ENCODE measurements at regions not wholly inside any gene's neighbourhood (a gene's known extent, or its start where the extent isn't known, plus 50 kb on each side); places are given as distances from the start of the nearest gene placed in this dataset.

DNA sequence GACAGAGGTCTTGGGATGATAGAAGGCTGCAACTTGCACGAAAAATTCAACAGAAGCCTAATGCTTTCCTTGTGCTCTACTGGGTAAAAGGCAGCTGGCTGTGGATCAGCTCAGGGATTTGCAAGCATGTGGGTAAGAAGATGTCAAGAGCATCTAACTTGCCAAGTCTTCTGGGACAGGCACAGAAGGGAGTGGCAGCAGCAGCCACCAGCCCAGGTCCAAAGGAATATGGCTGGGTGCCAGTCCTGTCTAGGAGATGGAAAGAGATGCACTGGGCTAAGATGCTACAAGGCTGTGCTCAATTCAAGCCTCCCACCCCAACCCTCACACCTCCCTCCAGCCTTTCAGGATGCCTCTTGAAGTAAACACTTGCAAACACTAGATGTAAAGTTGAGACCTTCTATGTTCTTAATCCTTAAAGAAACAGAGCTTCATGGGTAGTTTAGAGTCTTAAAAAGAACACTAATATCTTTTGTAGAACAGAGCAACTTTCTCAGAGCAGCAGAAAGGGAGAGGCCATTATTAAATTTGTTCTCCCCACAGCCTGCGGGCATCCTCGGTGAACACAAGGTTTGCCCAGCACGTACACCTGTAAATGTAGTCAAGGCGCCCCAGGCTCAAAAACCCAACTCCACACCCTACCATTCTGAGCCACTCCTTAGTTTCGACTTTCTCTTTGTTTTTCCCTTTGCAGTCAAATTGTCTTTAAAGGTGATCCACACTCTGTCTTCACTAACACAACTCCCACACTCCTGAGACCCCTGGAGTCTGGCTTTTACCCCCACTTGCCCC is 64.6 kb upstream of the BCAR3 start:
- intact Hi-C loops (cut with micrococcal nuclease) = no loop called here

DNA sequence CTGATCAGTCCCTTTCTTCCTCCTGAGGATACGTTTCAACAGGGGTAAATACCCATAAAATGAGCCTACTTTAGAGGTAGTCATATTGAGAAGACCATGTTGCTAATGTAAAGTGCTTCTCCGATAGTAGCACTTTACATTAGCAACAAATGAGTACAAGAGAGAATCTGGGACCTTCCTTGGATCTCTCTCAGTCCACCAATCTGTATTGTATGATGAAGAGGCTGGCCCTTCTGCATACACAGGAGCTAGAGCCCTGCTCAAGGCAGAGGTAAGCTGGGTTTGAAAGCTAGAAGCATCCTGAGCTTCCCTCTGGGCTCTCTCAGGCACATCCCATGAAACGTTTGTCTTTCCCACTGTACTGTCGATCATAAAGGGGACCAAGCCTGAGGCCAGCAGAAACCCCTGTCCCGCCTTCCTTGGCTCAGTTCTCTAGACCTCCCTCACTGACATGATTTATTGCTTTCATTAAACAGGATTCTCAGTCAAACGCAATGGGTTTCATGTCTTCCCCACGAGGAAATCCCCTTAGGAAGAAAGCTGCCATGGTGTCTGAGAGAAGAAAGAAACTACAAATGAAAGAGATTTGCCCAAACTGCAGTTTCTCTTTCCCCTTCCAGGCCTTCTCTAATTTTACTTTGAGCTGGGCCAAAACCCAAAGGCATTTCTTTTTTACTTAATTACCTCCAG is 62.8 kb upstream of the BCAR3 start:
- intact Hi-C loops (cut with micrococcal nuclease) = no loop called here

DNA sequence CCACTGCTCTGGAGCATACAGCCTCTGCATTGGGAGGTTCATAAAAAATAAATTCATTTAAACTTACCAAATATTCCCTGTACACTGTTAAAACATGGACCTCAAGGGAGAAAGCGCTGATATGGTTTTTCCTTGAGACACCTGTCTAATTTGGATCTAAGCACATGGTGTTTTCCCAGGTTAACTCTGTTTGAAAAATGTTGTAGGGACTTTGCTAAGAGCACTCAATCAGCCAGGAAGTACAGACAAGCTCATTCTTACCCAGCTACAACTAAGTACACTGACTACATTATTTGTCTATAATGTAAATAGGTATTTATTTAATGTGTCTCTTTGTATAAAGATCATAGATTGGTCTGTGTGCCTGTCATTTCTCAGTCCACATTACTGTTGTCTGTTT is 61.8 kb upstream of the BCAR3 start:
- intact Hi-C loops (cut with micrococcal nuclease) = no loop called here

DNA sequence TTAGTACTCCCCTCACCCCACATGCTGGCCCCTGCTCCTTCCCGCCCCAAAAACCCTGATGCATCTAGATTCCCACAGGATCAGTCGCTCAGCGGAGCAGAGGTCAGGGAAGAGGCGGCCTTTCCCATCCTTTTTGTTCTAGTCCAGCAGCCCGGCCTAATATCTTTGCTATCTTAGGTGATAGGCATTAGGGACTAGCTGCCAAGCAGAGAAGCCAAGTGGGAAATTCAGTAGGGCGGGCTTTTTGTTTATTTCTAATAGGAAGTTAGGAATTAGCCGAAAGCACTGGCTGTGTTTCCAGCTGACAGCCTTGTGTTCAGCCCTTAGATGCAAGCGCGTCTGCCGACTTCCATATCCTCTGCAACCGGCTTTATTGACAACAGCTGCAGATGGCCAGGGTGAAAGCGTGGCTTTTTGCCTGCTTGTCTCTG is 59.0 kb upstream of the BCAR3 start:
- intact Hi-C loops (cut with micrococcal nuclease) = no loop called here

DNA sequence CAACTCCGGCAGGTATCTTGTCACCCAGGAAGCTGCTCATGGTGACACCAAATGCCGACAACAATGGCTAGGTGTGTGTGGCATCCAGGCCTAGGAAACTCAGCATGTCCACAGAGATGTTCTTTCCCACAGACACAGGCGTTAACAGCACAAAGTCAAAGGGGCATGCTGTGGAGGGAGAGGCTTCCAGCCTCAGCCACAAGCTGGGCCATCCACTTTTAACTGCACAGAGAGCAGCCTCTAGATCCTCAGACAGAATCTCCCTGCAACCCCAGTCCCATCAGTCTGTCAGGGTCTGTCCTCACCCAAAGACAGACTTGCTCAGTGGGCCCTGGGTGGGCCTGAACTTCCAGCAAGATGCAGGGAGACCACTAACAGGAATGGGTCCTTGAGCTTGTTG is 58.5 kb upstream of the BCAR3 start:
- intact Hi-C loops (cut with micrococcal nuclease) = no loop called here

DNA sequence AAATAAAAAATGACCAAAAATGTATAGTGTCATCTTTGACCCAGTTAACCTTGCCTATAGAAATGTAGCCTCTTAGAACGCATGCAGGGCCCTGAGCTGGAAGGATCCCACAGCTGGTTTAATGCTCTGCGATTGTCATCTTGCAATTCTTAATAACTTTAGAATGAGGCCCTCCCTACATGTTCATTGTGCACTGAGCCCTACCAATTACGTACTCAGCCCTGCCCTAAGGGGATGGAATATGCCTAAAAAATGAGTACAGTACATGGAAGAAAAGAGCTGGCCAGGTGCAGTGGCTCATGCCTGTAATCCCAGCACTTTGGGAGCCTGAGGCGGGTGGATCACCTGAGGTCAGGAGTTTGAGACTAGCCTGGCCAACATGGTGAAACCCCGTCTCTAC is 57.8 kb upstream of the BCAR3 start:
- intact Hi-C loops (cut with micrococcal nuclease) = no loop called here

DNA sequence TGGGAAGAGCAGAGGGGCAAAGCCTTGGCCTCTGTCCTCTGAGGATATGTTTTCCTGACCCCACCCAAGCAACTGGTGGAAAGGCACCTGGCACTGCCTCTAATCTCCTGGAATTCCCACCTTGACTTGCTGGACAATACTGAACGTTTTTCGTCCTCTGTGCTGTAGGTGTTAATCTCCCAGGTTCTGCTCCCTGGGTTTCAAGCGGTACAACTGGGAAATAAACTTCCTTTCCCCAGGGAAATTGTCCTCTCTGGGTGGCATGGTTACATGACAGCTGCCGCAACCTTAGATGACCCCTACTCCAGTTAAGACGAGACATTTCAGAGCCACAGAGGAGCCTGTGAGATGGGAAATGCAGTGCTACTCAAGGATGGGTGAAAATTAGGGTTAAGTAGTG is 57.3 kb upstream of the BCAR3 start:
- intact Hi-C loops (cut with micrococcal nuclease) = no loop called here

DNA sequence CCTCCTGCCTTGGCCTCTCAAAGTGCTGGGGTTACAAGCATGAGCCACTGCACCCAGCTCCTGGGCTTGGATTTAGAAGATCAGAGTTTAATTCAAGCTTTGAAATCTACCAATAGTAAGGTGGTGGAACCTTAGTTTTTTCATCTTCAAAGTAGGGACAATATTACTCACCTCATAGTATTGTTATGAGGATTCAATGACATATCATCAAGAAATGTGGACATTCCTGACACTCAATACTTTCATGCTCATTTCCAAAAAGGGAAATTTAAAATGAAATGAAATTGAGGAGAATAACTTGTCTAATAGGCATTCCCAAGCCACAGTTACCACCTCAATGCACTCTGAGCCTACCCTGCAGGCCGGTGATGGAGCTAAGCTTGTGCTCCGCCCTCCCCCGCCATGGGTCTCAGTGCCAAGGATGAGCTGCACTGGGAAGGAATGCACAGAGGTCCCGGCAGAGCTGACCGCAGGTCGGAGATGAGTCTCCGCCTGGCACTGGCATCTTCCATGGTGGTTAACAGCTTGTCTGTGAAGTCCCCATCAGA is 56.5 kb upstream of the BCAR3 start:
- intact Hi-C loops (cut with micrococcal nuclease) = no loop called here

DNA sequence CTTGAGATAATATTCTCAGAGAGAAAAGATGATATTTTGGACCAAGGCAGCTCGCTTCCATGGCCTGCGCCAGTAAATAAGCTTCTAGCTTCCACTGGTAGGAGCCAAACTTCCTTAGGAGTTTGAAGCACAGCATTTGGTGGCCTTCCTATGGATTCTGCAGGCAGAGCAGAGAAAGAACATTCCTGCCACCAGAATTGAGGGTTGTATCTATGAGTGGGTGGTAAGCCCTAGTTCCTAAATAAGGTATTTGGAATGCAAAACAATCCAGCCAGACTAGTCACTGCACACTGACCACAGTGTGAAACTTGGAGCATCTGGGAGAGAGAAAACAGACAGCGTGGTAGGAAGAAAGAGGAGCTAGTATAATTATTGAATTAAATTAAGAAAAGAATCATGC is 54.1 kb upstream of the BCAR3 start:
- intact Hi-C loops (cut with micrococcal nuclease) = no loop called here

DNA sequence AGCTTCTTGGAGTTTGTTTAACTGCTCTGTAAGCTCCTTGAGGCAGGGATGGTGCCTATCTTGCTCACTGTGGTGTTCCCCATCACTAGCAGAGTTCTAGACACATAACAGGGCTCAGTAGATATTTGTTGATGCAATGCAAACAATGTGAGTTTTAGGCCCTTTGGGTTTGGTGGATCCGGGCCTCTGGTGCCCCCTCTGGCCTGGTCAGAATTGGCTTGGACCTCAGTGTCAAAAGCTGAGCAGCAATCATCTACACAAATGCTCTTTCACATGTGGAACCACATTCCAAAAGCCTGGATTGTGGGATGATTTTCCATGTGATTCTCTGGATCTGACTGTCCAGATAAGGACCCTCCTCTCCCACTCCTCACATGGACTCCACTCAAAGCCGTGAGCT is 53.4 kb upstream of the BCAR3 start:
- intact Hi-C loops (cut with micrococcal nuclease) = no loop called here

DNA sequence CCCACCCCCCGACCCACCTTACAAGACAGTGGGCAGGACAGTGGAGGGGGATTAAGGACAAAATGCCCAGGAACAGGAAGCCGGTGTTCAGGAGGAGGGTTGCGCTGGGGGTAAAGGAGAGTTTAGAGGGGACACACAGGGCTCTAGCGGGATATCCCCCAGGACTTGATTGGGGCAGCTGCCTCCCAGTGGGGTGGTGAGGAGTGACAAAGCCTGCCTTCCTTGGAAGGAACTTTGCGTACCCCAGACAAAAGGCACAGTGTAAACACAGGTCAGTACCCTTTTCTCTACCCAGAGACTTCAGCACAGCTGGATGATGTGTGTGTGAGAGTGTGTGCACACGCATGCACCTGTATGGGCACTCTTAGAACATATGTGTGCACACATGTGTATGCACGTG is 51.7 kb upstream of the BCAR3 start:
- intact Hi-C loops (cut with micrococcal nuclease) = no loop called here

DNA sequence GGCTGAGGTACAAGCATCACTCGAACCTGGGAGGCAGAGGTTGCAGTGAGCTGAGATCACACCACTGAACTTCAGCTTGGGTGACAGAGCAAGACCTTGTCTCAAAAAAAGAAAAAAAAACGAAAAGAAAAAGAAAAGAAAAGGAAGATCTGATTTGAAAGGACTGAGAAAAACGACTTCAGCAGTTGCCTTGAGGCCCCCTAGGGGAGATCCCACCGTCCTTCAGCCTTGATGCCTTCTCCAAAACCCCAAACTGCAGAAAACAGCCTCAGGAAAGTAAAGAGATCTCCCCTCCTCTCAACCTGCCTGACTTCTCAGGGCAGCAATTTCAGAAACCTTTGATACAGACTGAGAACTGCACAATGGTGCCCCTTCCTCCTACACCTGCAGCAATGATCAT is 50.9 kb upstream of the BCAR3 start:
- intact Hi-C loops (cut with micrococcal nuclease) = no loop called here
